ENCODE measurements at regions not wholly inside any gene's neighbourhood (a gene's known extent, or its start where the extent isn't known, plus 50 kb on each side); places are given as distances from the start of the nearest gene placed in this dataset.
A peak's percentile ranks its signal among the peaks of the same experiment; 100 is the strongest.
"Not testable (repeated sequence)": the region's sequence is repeated elsewhere in the genome, so short reads cannot be mapped to it uniquely, and the experiment has no call there.

- TF ChIP-seq ZBTB11 (tag by site-specific recombination; conservative IDR thresholded peaks at IDR 0.05; ENCODE audit: low read depth) (no peak), EGR2 (tag by site-specific recombination; IDR thresholded peaks at IDR 0.05; ENCODE audit: low read depth) (no peak), ZNF660 (tag by site-specific recombination; IDR thresholded peaks at IDR 0.05) (no peak), ZNF785 (tag by site-specific recombination; IDR thresholded peaks at IDR 0.05) (no peak), ZBTB21 (tag by site-specific recombination; IDR thresholded peaks at IDR 0.05) (peak; percentile 74), IKZF3 (tag by site-specific recombination; IDR thresholded peaks at IDR 0.05) (no peak), ZNF629 (tag by site-specific recombination; IDR thresholded peaks at IDR 0.05) (peak; percentile 77)
- TF ChIP-seq, protein P1, sequence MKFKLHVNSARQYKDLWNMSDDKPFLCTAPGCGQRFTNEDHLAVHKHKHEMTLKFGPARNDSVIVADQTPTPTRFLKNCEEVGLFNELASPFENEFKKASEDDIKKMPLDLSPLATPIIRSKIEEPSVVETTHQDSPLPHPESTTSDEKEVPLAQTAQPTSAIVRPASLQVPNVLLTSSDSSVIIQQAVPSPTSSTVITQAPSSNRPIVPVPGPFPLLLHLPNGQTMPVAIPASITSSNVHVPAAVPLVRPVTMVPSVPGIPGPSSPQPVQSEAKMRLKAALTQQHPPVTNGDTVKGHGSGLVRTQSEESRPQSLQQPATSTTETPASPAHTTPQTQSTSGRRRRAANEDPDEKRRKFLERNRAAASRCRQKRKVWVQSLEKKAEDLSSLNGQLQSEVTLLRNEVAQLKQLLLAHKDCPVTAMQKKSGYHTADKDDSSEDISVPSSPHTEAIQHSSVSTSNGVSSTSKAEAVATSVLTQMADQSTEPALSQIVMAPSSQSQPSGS (tag by site-specific recombination; IDR thresholded peaks at IDR 0.05; ENCODE audit: low read depth): peak; percentile 94
- no peak overlapping the region for H3K27ac ChIP-seq (ENCODE audit: extremely low read depth, low read depth, low read length)
- ChIA-PET POLR2A (no interaction called here), CTCF (no interaction called here)
- no peaks in the 10 kb centered on the region for H3K36me3 ChIP-seq (ENCODE audit: control insufficient read depth in 2 of 2, insufficient read depth in 1 of 2, low read length in 2 of 2)
- H3K9me3 ChIP-seq (ENCODE audit: control insufficient read depth, insufficient read depth, low read depth, low read length): no peaks in the 10 kb centered on the region
- no peaks in the 10 kb centered on the region for H3K4me1 ChIP-seq (ENCODE audit: control insufficient read depth, insufficient read depth, low read length)
- H3K4me3 ChIP-seq (ENCODE audit: low read depth, low read length): no peak overlapping the region
Measured at GRCh38 chr16:35215287-35215686, 1755.9 kb downstream of the TP53TG3F start.

DNA sequence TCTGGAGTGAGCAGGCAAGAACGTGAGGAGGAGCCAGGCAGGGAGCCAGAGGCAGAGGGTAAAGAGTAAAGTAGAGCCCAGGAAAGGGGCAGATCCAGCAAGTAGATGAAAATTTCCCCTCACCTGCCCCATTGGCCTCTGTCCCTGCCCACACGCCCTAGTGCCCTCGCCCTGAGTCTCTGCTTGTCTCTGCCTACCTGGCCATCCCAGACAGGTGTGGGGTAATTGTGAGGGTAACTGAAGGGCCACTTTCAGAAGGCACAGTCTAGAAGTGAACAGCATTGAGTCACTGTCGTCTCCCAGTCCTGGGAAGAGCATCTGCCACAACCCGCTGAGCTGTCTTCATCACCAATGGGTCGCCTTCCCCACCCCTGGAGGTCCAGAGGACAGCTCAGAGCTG is 1756.8 kb downstream of the TP53TG3F start:
- H3K36me3 ChIP-seq (ENCODE audit: control insufficient read depth in 2 of 2, insufficient read depth in 1 of 2, low read length in 2 of 2); H3K9me3 ChIP-seq (ENCODE audit: control insufficient read depth, insufficient read depth, low read depth, low read length); H3K4me3 ChIP-seq (ENCODE audit: low read depth, low read length); CTCF ChIA-PET; H3K4me1 ChIP-seq (ENCODE audit: control insufficient read depth, insufficient read depth, low read length); H3K27ac ChIP-seq (ENCODE audit: extremely low read depth, low read depth, low read length): not testable (repeated sequence)
- POLR2A ChIA-PET: interaction anchor here (0.5 kb wide), 1 partner anchor 37 kb away, joined by 3 read pairs; no protein-coding TSS in a partner anchor

- Histone ChIP-seq H3K4me3 (ENCODE audit: low read depth, low read length) (no peak overlapping the region), H3K9me3 (ENCODE audit: control insufficient read depth, insufficient read depth, low read depth, low read length) (no peaks in the 10 kb centered on the region), H3K27ac (ENCODE audit: extremely low read depth, low read depth, low read length) (no peak overlapping the region), H3K4me1 (ENCODE audit: control insufficient read depth, insufficient read depth, low read length) (no peaks in the 10 kb centered on the region), H3K36me3 (ENCODE audit: control insufficient read depth in 2 of 2, insufficient read depth in 1 of 2, low read length in 2 of 2) (no peaks in the 10 kb centered on the region)
- TF ChIP-seq RBAK (tag by site-specific recombination; IDR thresholded peaks at IDR 0.05) (no peak), PRDM4 (tag by site-specific recombination; IDR thresholded peaks at IDR 0.05) (no peak), ZNF664 (tag by site-specific recombination; IDR thresholded peaks at IDR 0.05) (no peak)
- ChIA-PET CTCF (interaction anchor here (1.0 kb wide), 1 partner anchor 26 kb away, joined by 3 read pairs; no protein-coding TSS in a partner anchor), POLR2A (no interaction called here)
Measured at GRCh38 chr16:35221482-35222185, 1762.2 kb downstream of the TP53TG3F start.
